WTC11 (cell line): ENCODE measurements at regions not wholly inside any gene's neighbourhood (a gene's known extent, or its start where the extent isn't known, plus 50 kb on each side); places are given as distances from the start of the nearest gene placed in this dataset.

ENCODE experiments used
- ATAC-seq: fragments of 200-7000 bp; cut with Tn5 transposase; 2 replicates; pipeline ENCODE4 v1.10.0; 2021; ENCODE audit warnings: mild to moderate bottlenecking, moderate library complexity
- CTCF ChIA-PET: fragments of 300-600 bp; sonication (Branson Sonifier 250); formaldehyde crosslinking; loops from one replicate; lab custom pipeline; 2021; ENCODE audit warnings: antibody characterized with exemption; lab: Charles Lee
- POLR2A ChIA-PET: fragments of 350-600 bp; sonication (Branson Sonifier 250); formaldehyde crosslinking; loops from one replicate; lab custom pipeline; 2021; ENCODE audit warnings: antibody characterized with exemption; lab: Charles Lee
- DNase-seq: peaks from one replicate; pipeline ENCODE4 v3.0.0; 2021; ENCODE audit warnings: low spot score
- H3K27ac Mint-ChIP-seq: 2 replicates; pipeline ENCODE4 v1.8.0; 2021; ENCODE audit warnings: mixed read lengths
- H3K27me3 Mint-ChIP-seq: 2 replicates; pipeline ENCODE4 v1.8.0; 2021; ENCODE audit warnings: low read depth, mild to moderate bottlenecking, moderate library complexity, mixed read lengths
- H3K36me3 Mint-ChIP-seq: 2 replicates; pipeline ENCODE4 v1.8.0; 2021; ENCODE audit warnings: mixed read lengths
- H3K4me1 Mint-ChIP-seq: 2 replicates; pipeline ENCODE4 v1.8.0; 2022; ENCODE audit warnings: mixed read lengths
- H3K4me3 Mint-ChIP-seq: 2 replicates; pipeline ENCODE4 v1.8.0; 2021; ENCODE audit warnings: mild to moderate bottlenecking, moderate library complexity, mixed read lengths
- H3K9me3 Mint-ChIP-seq: 2 replicates; pipeline ENCODE4 v1.8.0; 2021; ENCODE audit warnings: mixed read lengths
- ATF2 ChIP-seq: sonication (generic); formaldehyde crosslinking; IDR thresholded peaks from 2 replicates; pipeline ENCODE4 v1.8.1; 2022; ENCODE audit warnings: low read depth, missing genetic modification reagents, borderline replicate concordance
- ATF3 ChIP-seq: sonication (generic); formaldehyde crosslinking; conservative IDR thresholded peaks from 2 replicates; pipeline ENCODE4 v1.8.1; 2022; ENCODE audit warnings: mild to moderate bottlenecking, missing genetic modification reagents
- CDX4 ChIP-seq: fragments of 250-450 bp; sonication (Bioruptor Pico); IDR thresholded peaks from 2 replicates; pipeline ENCODE4 v1.9.0; 2021; ENCODE audit warnings: moderate library complexity, mild to moderate bottlenecking, inconsistent platforms, borderline replicate concordance
- CREM ChIP-seq: sonication (generic); formaldehyde crosslinking; IDR thresholded peaks from 2 replicates; pipeline ENCODE4 v1.8.1; 2022; ENCODE audit warnings: mild to moderate bottlenecking, missing genetic modification reagents, moderate library complexity
- ELF4 ChIP-seq: sonication (generic); formaldehyde crosslinking; IDR thresholded peaks from 2 replicates; pipeline ENCODE4 v1.8.1; 2022; ENCODE audit warnings: low read depth, mild to moderate bottlenecking, moderate library complexity, missing genetic modification reagents
- GABPB1 ChIP-seq: sonication (generic); formaldehyde crosslinking; IDR thresholded peaks from 2 replicates; pipeline ENCODE4 v1.8.1; 2023; ENCODE audit warnings: mild to moderate bottlenecking, missing genetic modification reagents
- GTF2I ChIP-seq: fragments of 250-450 bp; sonication (Bioruptor Pico); conservative IDR thresholded peaks from 2 replicates; pipeline ENCODE4 v1.4.0; 2021; ENCODE audit warnings: mild to moderate bottlenecking
- HMGA2 ChIP-seq: fragments of 250-450 bp; sonication (Bioruptor Pico); IDR thresholded peaks from 2 replicates; pipeline ENCODE4 v1.4.0; 2021; ENCODE audit warnings: mild to moderate bottlenecking, moderate library complexity
- IRF1 ChIP-seq: sonication (generic); formaldehyde crosslinking; IDR thresholded peaks from 2 replicates; pipeline ENCODE4 v1.8.0; 2023; ENCODE audit warnings: missing genetic modification reagents
- JAZF1 ChIP-seq: fragments of 250-450 bp; sonication (Bioruptor Pico); IDR thresholded peaks from 2 replicates; pipeline ENCODE4 v1.9.0; 2021; ENCODE audit warnings: moderate library complexity, mild to moderate bottlenecking, inconsistent platforms
- MYBL2 ChIP-seq: sonication (generic); formaldehyde crosslinking; IDR thresholded peaks from 2 replicates; pipeline ENCODE4 v1.8.1; 2023; ENCODE audit warnings: mild to moderate bottlenecking, moderate library complexity, missing genetic modification reagents
- NR2C2 ChIP-seq: sonication (generic); formaldehyde crosslinking; IDR thresholded peaks from 2 replicates; pipeline ENCODE4 v1.8.0; 2022; ENCODE audit warnings: mild to moderate bottlenecking, missing genetic modification reagents
- OVOL2 ChIP-seq: fragments of 250-450 bp; sonication (Bioruptor Pico); IDR thresholded peaks from 2 replicates; pipeline ENCODE4 v1.9.0; 2021; ENCODE audit warnings: mild to moderate bottlenecking, borderline replicate concordance
- PRDM15 ChIP-seq: sonication (generic); formaldehyde crosslinking; IDR thresholded peaks from 2 replicates; pipeline ENCODE4 v1.8.0; 2022; ENCODE audit warnings: missing genetic modification reagents
- PREB ChIP-seq: sonication (generic); formaldehyde crosslinking; IDR thresholded peaks from 2 replicates; pipeline ENCODE4 v1.8.1; 2022; ENCODE audit warnings: mild to moderate bottlenecking, missing genetic modification reagents, moderate library complexity, borderline replicate concordance
- PRRX2 ChIP-seq: fragments of 250-450 bp; sonication (Bioruptor Pico); IDR thresholded peaks from 2 replicates; pipeline ENCODE4 v1.8.0; 2021; ENCODE audit warnings: mild to moderate bottlenecking
- RELA ChIP-seq: sonication (generic); formaldehyde crosslinking; IDR thresholded peaks from 2 replicates; pipeline ENCODE4 v1.8.1; 2022; ENCODE audit warnings: missing genetic modification reagents, mild to moderate bottlenecking, borderline replicate concordance
- RORB ChIP-seq: fragments of 250-450 bp; sonication (Bioruptor Pico); IDR thresholded peaks from 2 replicates; pipeline ENCODE4 v1.9.0; 2021; ENCODE audit warnings: mild to moderate bottlenecking
- SMAD4 ChIP-seq: sonication (generic); formaldehyde crosslinking; IDR thresholded peaks from 2 replicates; pipeline ENCODE4 v1.8.0; 2022; ENCODE audit warnings: mild to moderate bottlenecking, missing genetic modification reagents
- USF1 ChIP-seq: sonication (generic); formaldehyde crosslinking; IDR thresholded peaks from 2 replicates; pipeline ENCODE4 v1.8.0; 2022; ENCODE audit warnings: mild to moderate bottlenecking, missing genetic modification reagents
- ZMAT4 ChIP-seq: fragments of 250-450 bp; sonication (Bioruptor Pico); IDR thresholded peaks from 2 replicates; pipeline ENCODE4 v1.9.0; 2021; ENCODE audit warnings: mild to moderate bottlenecking
- ZNF396 ChIP-seq: fragments of 250-450 bp; sonication (Bioruptor Pico); IDR thresholded peaks from 2 replicates; pipeline ENCODE4 v1.8.0; 2021; ENCODE audit warnings: mild to moderate bottlenecking, moderate library complexity, borderline replicate concordance

- TF ChIP-seq MYBL2 (no peak), ATF2 (CRISPR knock-in tag) (no peak), HMGA2 (CRISPR knock-in tag) (no peak), USF1 (CRISPR knock-in tag) (no peak), NR2C2 (CRISPR knock-in tag) (no peak), PREB (CRISPR knock-in tag) (no peak), JAZF1 (CRISPR knock-in tag) (no peak), GTF2I (no peak), OVOL2 (CRISPR knock-in tag) (no peak), CREM (CRISPR knock-in tag) (no peak), RELA (CRISPR knock-in tag) (no peak)
- TF ChIP-seq, all 79 proteins: peak for 0
Observed at GRCh38 chr2:67008155-67008554, 389.0 kb upstream of the ETAA1 start (continued).

- CTCF ChIA-PET, result no interaction called here
Observed at GRCh38 chr2:67012165-67012564, 385.0 kb upstream of the ETAA1 start.

GRCh38 chr2:67013821-67014220, 383.3 kb upstream of the ETAA1 start:
- ChIA-PET CTCF (no interaction called here), POLR2A (no interaction called here)
- no peak for DNase-seq
- no peak overlapping the region for H3K4me3 Mint-ChIP-seq
- H3K9me3 Mint-ChIP-seq, result peaks cover 7% of the 10 kb centered on the region; the same call in 1 of the 2 replicates
- H3K27ac Mint-ChIP-seq, result no peak overlapping the region
- no peaks in the 10 kb centered on the region for H3K27me3 Mint-ChIP-seq
- no peak for ATAC-seq
- no peaks in the 10 kb centered on the region for H3K36me3 Mint-ChIP-seq
- no peaks in the 10 kb centered on the region for H3K4me1 Mint-ChIP-seq
- TF ChIP-seq CREM (CRISPR knock-in tag), result no peak

More at GRCh38 chr2:67012165-67012564, 385.0 kb upstream of the ETAA1 start:
- Mint-ChIP-seq H3K27me3 (no peaks in the 10 kb centered on the region), H3K27ac (no peak overlapping the region), H3K4me3 (no peak overlapping the region), H3K9me3 (peaks cover 7% of the 10 kb centered on the region; the same call in 1 of the 2 replicates), H3K4me1 (no peaks in the 10 kb centered on the region), H3K36me3 (no peaks in the 10 kb centered on the region)
- TF ChIP-seq ZNF396 (CRISPR knock-in tag) (no peak), PRRX2 (CRISPR knock-in tag) (no peak), ZMAT4 (no peak)
- POLR2A ChIA-PET, result no interaction called here
- DNase-seq (no peak), ATAC-seq (no peak)

- no peak for ATAC-seq
- Mint-ChIP-seq H3K9me3 (no peaks in the 10 kb centered on the region), H3K4me1 (no peaks in the 10 kb centered on the region), H3K36me3 (no peaks in the 10 kb centered on the region), H3K27me3 (no peaks in the 10 kb centered on the region), H3K27ac (no peak overlapping the region), H3K4me3 (no peak overlapping the region)
- CTCF ChIA-PET, result no interaction called here
- POLR2A ChIA-PET, result interaction anchor here (0.6 kb wide), 1 partner anchor 32 kb away, joined by 4 read pairs; no protein-coding TSS in a partner anchor
- no peak for DNase-seq
- TF ChIP-seq GABPB1 (no peak), PRDM15 (CRISPR knock-in tag) (no peak), OVOL2 (CRISPR knock-in tag) (no peak), ELF4 (CRISPR knock-in tag) (no peak), ATF3 (no peak), RORB (CRISPR knock-in tag) (no peak), CDX4 (CRISPR knock-in tag) (no peak), SMAD4 (no peak), IRF1 (CRISPR knock-in tag) (no peak), NR2C2 (CRISPR knock-in tag) (no peak), ZMAT4 (no peak)
Observed at GRCh38 chr2:67015681-67016080, 381.5 kb upstream of the ETAA1 start.
